HCT116 (cell line): ENCODE measurements at regions not wholly inside any gene's neighbourhood (a gene's known extent, or its start where the extent isn't known, plus 50 kb on each side); places are given as distances from the start of the nearest gene placed in this dataset.

Source experiments
- ATAC-seq: fragments of 200-7000 bp; cut with Tn5 transposase; 2 replicates; pipeline ENCODE4 v1.9.1; 2020; ENCODE audit warnings: mild to moderate bottlenecking, moderate library complexity
- BruUV-seq: library from RNA; stranded (reverse); fragments of 400-500 nt; replicated peaks from 2 replicates; lab custom pipeline; 2021; lab: Mats Ljungman, UMichigan
- CTCF ChIA-PET: fragments of 300-600 bp; sonication (Branson Sonifier 250); formaldehyde crosslinking; loops from one replicate; lab custom pipeline; 2021; ENCODE audit warnings: antibody characterized with exemption; lab: Charles Lee
- POLR2A ChIA-PET: fragments of 300-600, 350-600 bp; sonication (Branson Sonifier 250); formaldehyde crosslinking; loops from one replicate; lab custom pipeline; 2021; ENCODE audit warnings: antibody characterized with exemption; lab: Charles Lee
- RAD21 ChIA-PET, 2 experiments: fragments of 300-600 bp; sonication (Branson Sonifier 250); formaldehyde crosslinking; loops; one replicate each; lab custom pipeline; 2023; ENCODE audit warnings: low total read pairs in 2 of 2; ENCODE audit not compliant: uncharacterized antibody in 2 of 2, unreplicated experiment in 2 of 2, low non-redundant PET in 1 of 2; lab: Charles Lee
- DNase-seq: peaks from one replicate; pipeline ENCODE4 v3.0.0-alpha.2; 2010; ENCODE audit warnings: low read depth, low spot score
- H2AFZ ChIP-seq: fragments of 200-600 bp; shearing (Covaris generic), sonication (generic); 2 replicates; pipeline ENCODE4 v1.6.1; 2017; ENCODE audit warnings: low read depth, mixed run types, mixed read lengths, antibody characterized with exemption, low read length; ENCODE audit not compliant: poor library complexity, severe bottlenecking
- H3K27ac ChIP-seq: 2 replicates; pipeline ENCODE4 v1.5.1; 2012; ENCODE audit warnings: low read depth, low read length
- H3K27me3 ChIP-seq: fragments of 200-600 bp; sonication (generic); 2 replicates; pipeline ENCODE4 v1.6.1; 2016; ENCODE audit warnings: mixed run types, low read length, mixed read lengths; ENCODE audit not compliant: insufficient read depth
- H3K36me3 ChIP-seq, 2 experiments: fragments of 200-500 bp in 1 of 2; fragments of 200-600 bp in 1 of 2; sonication (Bioruptor generic) in 1 of 2; sonication (generic) in 1 of 2; 2 replicates each; pipeline versions ENCODE4 v1.5.1 to v1.6.1; 2014 to 2016; ENCODE audit warnings: low read length in 2 of 2, inconsistent platforms in 1 of 2, mixed read lengths in 1 of 2, mixed run types in 1 of 2; ENCODE audit not compliant: insufficient read depth in 2 of 2, control insufficient read depth in 1 of 2
- H3K4me1 ChIP-seq, 2 experiments: fragments of 200-600 bp in 1 of 2; sonication (generic) in 1 of 2; 2 replicates each; pipeline versions ENCODE4 v1.5.1 to v1.6.1; 2012 to 2017; ENCODE audit warnings: low read length in 2 of 2, inconsistent platforms in 1 of 2, mild to moderate bottlenecking in 1 of 2, mixed read lengths in 1 of 2, mixed run types in 1 of 2, moderate library complexity in 1 of 2; ENCODE audit not compliant: insufficient read depth in 2 of 2, control insufficient read depth in 1 of 2
- H3K4me2 ChIP-seq: fragments of 200-600 bp; sonication (generic); 2 replicates; pipeline ENCODE4 v1.6.1; 2017; ENCODE audit warnings: mixed run types, low read length, mixed read lengths
- H3K4me3 ChIP-seq, 2 experiments: fragments of 200-600 bp in 1 of 2; sonication (generic) in 1 of 2; replicated peaks in 1 of 2; 2 replicates each; pipeline ENCODE4 v1.5.1; 2011 to 2016; ENCODE audit warnings: low read length in 2 of 2, control low read depth in 1 of 2, low read depth in 1 of 2, mild to moderate bottlenecking in 1 of 2, mixed read lengths in 1 of 2, mixed run types in 1 of 2
- H3K79me2 ChIP-seq: fragments of 200-600 bp; sonication (generic); 2 replicates; pipeline ENCODE4 v1.6.1; 2017; ENCODE audit warnings: mild to moderate bottlenecking, mixed run types, low read length, moderate library complexity, mixed read lengths; ENCODE audit not compliant: insufficient read depth
- H3K9ac ChIP-seq: fragments of 200-600 bp; sonication (generic); 2 replicates; pipeline ENCODE4 v1.6.1; 2016; ENCODE audit warnings: low read length, mixed read lengths
- H3K9me2 ChIP-seq: fragments of 200-600 bp; sonication (generic), shearing (Covaris generic); 2 replicates; pipeline ENCODE4 v1.6.1; 2017; ENCODE audit warnings: mixed run types, mild to moderate bottlenecking, moderate library complexity; ENCODE audit not compliant: insufficient read depth
- H3K9me3 ChIP-seq, 2 experiments: fragments of 200-500 bp in 1 of 2; fragments of 200-600 bp in 1 of 2; sonication (Bioruptor generic) in 1 of 2; sonication (generic) in 1 of 2; 2 replicates each; pipeline ENCODE4 v1.6.1; 2014 to 2017; ENCODE audit warnings: low read length in 2 of 2, mixed read lengths in 2 of 2, inconsistent platforms in 1 of 2, low read depth in 1 of 2, mild to moderate bottlenecking in 1 of 2, mixed run types in 1 of 2, moderate library complexity in 1 of 2; ENCODE audit not compliant: control insufficient read depth in 1 of 2, insufficient read depth in 1 of 2
- H4K20me1 ChIP-seq: fragments of 200-600 bp; sonication (generic), shearing (Covaris generic); 2 replicates; pipeline ENCODE4 v1.6.1; 2017; ENCODE audit warnings: mixed run types, mild to moderate bottlenecking, moderate library complexity; ENCODE audit not compliant: insufficient read depth
- CBX3 ChIP-seq: IDR thresholded peaks from 2 replicates; pipeline ENCODE4 v1.6.1; 2012; ENCODE audit warnings: low read depth
- CEBPB ChIP-seq: IDR thresholded peaks from 2 replicates; pipeline ENCODE4 v1.6.1; 2012; ENCODE audit warnings: low read depth
- ELF1 ChIP-seq: IDR thresholded peaks from 2 replicates; pipeline ENCODE4 v1.6.1; 2012; ENCODE audit warnings: low read depth, borderline replicate concordance
- EZH2phosphoT487 ChIP-seq: fragments of 200-600 bp; IDR thresholded peaks from 2 replicates; pipeline ENCODE4 v1.6.1; 2018; ENCODE audit warnings: antibody characterized with exemption, borderline replicate concordance
- JUND ChIP-seq: IDR thresholded peaks from 2 replicates; pipeline ENCODE4 v1.6.1; 2012
- POLR2AphosphoS5 ChIP-seq: IDR thresholded peaks from 2 replicates; pipeline ENCODE4 v1.6.1; 2011; ENCODE audit warnings: mild to moderate bottlenecking, low read depth, low read length, moderate library complexity
- SP1 ChIP-seq: IDR thresholded peaks from 2 replicates; pipeline ENCODE4 v1.6.1; 2012; ENCODE audit warnings: low read depth
- SRF ChIP-seq: IDR thresholded peaks from 2 replicates; pipeline ENCODE4 v1.6.1; 2012; ENCODE audit warnings: low read depth
- YY1 ChIP-seq: IDR thresholded peaks from 2 replicates; pipeline ENCODE4 v1.6.1; 2011; ENCODE audit warnings: low read length, low read depth, moderate library complexity, mild to moderate bottlenecking; ENCODE audit not compliant: insufficient replicate concordance; ENCODE audit errors: extremely low read depth
- ZNF274 ChIP-seq: fragments of 200-500 bp; sonication (Bioruptor generic); IDR thresholded peaks from 2 replicates; pipeline ENCODE4 v1.6.1; 2014; ENCODE audit warnings: mild to moderate bottlenecking, low read depth, low read length, inconsistent platforms
- intact Hi-C: fragments of 100-400 bp; cut with micrococcal nuclease; formaldehyde crosslinking; loops from 2 replicates; pipeline ENCODE4 v1.10.0; 2022
- TF ChIP-seq, protein P1 (sequence below): IDR thresholded peaks from 2 replicates; pipeline ENCODE4 v1.6.1; 2011; ENCODE audit warnings: mild to moderate bottlenecking, low read length, moderate library complexity; ENCODE audit not compliant: insufficient replicate concordance; ENCODE audit errors: extremely low read depth
- TF ChIP-seq, protein P2 (sequence below): IDR thresholded peaks from 2 replicates; pipeline ENCODE4 v1.6.1; 2012

DNA sequence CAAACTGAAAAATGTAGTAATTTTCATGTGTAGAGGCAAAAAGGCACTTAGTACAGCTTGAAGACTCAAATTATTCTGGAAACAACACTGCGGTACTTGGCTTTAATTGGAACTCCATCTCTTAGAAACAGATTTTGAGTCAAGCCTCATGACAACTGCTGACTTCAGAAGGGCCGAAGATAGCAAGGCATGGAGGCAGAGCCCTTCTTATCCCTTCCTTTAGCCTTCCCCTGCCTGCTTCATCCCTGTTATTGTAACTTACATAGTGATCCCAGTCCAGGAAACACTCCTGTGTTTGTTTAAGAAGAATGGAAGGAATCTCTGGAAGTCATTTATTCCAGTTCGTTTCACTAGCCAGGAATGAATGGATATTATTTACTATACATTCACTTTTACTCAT, 110.9 kb upstream of the FAM98A start:
- Histone ChIP-seq H3K9ac (no peak overlapping the region), H3K9me2 (no peaks in the 10 kb centered on the region), H3K4me1 (no peaks in the 10 kb centered on the region), H2AFZ (no peak overlapping the region), H4K20me1 (no peaks in the 10 kb centered on the region), H3K9me3 (no peaks in the 10 kb centered on the region), H3K4me3 (no peak overlapping the region), H3K27me3 (0 out of 2 replicates have a peak, but pooled peaks cover 4% of the 10 kb centered on the region), H3K79me2 (no peaks in the 10 kb centered on the region), H3K27ac (no peak overlapping the region), H3K36me3 (no peaks in the 10 kb centered on the region), H3K4me2 (no peak overlapping the region)
- DNase-seq (no peak), ATAC-seq (no peak)
- intact Hi-C loops = no loop called here
- TF ChIP-seq JUND (no peak), POLR2AphosphoS5 (no peak), EZH2phosphoT487 (no peak), SP1 (no peak), CEBPB (no peak), YY1 (no peak), ZNF274 (no peak), SRF (no peak), ELF1 (no peak), CBX3 (no peak)
- TF ChIP-seq, protein P1, sequence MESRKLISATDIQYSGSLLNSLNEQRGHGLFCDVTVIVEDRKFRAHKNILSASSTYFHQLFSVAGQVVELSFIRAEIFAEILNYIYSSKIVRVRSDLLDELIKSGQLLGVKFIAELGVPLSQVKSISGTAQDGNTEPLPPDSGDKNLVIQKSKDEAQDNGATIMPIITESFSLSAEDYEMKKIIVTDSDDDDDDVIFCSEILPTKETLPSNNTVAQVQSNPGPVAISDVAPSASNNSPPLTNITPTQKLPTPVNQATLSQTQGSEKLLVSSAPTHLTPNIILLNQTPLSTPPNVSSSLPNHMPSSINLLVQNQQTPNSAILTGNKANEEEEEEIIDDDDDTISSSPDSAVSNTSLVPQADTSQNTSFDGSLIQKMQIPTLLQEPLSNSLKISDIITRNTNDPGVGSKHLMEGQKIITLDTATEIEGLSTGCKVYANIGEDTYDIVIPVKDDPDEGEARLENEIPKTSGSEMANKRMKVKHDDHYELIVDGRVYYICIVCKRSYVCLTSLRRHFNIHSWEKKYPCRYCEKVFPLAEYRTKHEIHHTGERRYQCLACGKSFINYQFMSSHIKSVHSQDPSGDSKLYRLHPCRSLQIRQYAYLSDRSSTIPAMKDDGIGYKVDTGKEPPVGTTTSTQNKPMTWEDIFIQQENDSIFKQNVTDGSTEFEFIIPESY = no peak
- TF ChIP-seq, protein P2, sequence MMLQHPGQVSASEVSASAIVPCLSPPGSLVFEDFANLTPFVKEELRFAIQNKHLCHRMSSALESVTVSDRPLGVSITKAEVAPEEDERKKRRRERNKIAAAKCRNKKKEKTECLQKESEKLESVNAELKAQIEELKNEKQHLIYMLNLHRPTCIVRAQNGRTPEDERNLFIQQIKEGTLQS = no peak
- BruUV-seq = no TSS peak
- RAD21 ChIA-PET = no interaction called here
- CTCF ChIA-PET = no interaction called here
- POLR2A ChIA-PET = no interaction called here
